ENCODE measurements at regions not wholly inside any gene's neighbourhood (a gene's known extent, or its start where the extent isn't known, plus 50 kb on each side); places are given as distances from the start of the nearest gene placed in this dataset.

DNA sequence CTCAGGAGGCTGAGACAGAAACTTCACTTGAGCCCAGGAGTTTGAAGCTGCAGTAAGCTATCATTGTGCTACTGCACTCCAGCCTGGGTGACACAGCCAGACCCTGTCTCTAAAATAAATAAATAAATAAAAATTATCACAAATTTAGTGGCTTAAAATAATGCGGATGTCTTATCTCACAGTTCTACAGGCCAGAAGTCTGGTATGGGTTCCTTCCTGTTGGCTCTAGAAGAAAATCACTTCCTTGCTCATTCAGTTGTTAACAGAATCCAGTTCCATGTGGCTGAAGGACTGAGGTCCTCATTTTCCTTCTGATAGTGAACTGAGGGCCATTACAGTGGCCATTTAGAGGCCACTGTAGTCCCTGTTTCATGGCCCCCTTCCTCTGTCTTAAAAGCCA, 94.6 kb upstream of the S1PR1 start:
- TF ChIP-seq POLR2A (IDR thresholded peaks at IDR 0.05) (no peak), POLR2AphosphoS5 (IDR thresholded peaks at IDR 0.05) (no peak)
- TF ChIP-seq, protein P1, sequence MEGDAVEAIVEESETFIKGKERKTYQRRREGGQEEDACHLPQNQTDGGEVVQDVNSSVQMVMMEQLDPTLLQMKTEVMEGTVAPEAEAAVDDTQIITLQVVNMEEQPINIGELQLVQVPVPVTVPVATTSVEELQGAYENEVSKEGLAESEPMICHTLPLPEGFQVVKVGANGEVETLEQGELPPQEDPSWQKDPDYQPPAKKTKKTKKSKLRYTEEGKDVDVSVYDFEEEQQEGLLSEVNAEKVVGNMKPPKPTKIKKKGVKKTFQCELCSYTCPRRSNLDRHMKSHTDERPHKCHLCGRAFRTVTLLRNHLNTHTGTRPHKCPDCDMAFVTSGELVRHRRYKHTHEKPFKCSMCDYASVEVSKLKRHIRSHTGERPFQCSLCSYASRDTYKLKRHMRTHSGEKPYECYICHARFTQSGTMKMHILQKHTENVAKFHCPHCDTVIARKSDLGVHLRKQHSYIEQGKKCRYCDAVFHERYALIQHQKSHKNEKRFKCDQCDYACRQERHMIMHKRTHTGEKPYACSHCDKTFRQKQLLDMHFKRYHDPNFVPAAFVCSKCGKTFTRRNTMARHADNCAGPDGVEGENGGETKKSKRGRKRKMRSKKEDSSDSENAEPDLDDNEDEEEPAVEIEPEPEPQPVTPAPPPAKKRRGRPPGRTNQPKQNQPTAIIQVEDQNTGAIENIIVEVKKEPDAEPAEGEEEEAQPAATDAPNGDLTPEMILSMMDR (IDR thresholded peaks at IDR 0.05) = no peak
